Upper lobe of right lung (tissue), 1 donor: ENCODE measurements at regions not wholly inside any gene's neighbourhood (a gene's known extent, or its start where the extent isn't known, plus 50 kb on each side); places are given as distances from the start of the nearest gene placed in this dataset.
"Not testable (repeated sequence)": the region's sequence is repeated elsewhere in the genome, so short reads cannot be mapped to it uniquely, and the experiment has no call there.

Experiments
- ATAC-seq: fragments of 200-7000 bp; cut with Tn5 transposase; one replicate; pipeline ENCODE4 v1.9.1; 2020; ENCODE audit warnings: mild to moderate bottlenecking, moderate library complexity
- DNase-seq: peaks from one replicate; pipeline ENCODE4 v3.0.0-alpha.2; 2020
- H3K27ac ChIP-seq: fragments of 200-600 bp; one replicate; pipeline ENCODE4 v1.8.0; 2022
- H3K27me3 ChIP-seq: fragments of 200-600 bp; one replicate; pipeline ENCODE4 v1.8.0; 2022; ENCODE audit warnings: mild to moderate bottlenecking
- H3K36me3 ChIP-seq: fragments of 200-600 bp; one replicate; pipeline ENCODE4 v1.8.0; 2022
- H3K4me1 ChIP-seq: fragments of 200-600 bp; one replicate; pipeline ENCODE4 v1.8.0; 2022
- H3K4me3 ChIP-seq: fragments of 200-600 bp; one replicate; pipeline ENCODE4 v1.8.0; 2022; ENCODE audit warnings: mild to moderate bottlenecking
- H3K9me3 ChIP-seq: fragments of 200-600 bp; one replicate; pipeline ENCODE4 v1.8.0; 2022
- intact Hi-C: fragments of 100-400 bp; cut with DNase I; formaldehyde crosslinking; loops from one replicate; pipeline ENCODE4 v1.11.0; 2022
- TF ChIP-seq, protein P1 (sequence below): fragments of 200-600 bp; IDR thresholded peaks from one replicate; pipeline ENCODE4 v1.8.0; 2022; ENCODE audit warnings: antibody characterized with exemption
- donor health status: DM: no; HTN: yes; CAD: no; lungs with severe emphysema.

DNA sequence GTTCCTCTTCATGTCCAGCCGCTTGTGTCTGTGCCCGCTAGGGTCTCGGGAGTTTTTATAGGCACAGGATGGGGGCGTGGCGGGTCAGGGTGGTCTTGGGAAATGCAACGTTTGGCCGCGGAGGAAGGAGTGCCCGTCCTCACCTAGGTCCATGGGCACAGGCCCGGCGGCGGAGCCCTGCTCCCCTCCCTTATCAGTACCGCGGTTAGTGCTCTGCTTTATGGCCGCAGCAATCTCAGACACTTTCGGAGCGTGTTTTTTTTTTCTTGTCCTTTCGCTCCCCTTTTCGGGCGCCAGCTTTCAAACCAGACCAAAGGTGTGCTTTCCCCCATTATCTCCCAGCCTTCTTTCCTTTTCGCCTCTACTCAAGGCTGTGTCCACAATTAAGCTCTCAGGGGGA is 503.9 kb downstream of the PRIM2 start:
- DNase-seq, H3K27me3 ChIP-seq, intact Hi-C loops, H3K36me3 ChIP-seq, H3K4me1 ChIP-seq, H3K27ac ChIP-seq, H3K4me3 ChIP-seq, H3K9me3 ChIP-seq: not testable (repeated sequence)
- peak; percentile 29 for ATAC-seq

DNA sequence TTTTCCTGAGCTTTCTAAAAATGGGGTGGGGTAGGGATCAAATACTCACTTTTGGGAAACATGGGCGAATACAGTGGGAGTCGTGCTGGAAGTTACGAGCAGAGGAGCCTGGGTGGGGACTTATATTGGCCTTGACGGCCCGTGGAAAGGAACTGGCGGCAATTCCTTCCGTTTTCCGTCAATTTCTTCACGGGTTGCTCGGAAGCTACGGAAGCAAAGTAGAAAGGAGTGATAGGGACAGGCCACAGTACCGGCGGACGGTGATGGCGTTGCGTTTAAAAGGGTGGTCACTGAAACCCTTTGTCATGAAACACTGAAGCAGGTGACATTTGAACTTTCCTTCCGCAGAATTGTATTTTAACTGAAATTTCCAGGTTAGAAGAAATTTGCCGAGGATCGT is 505.0 kb downstream of the PRIM2 start:
- H3K36me3 ChIP-seq, H3K27ac ChIP-seq, ATAC-seq, H3K4me3 ChIP-seq, DNase-seq, intact Hi-C loops, H3K9me3 ChIP-seq, H3K4me1 ChIP-seq, H3K27me3 ChIP-seq: not testable (repeated sequence)

DNA sequence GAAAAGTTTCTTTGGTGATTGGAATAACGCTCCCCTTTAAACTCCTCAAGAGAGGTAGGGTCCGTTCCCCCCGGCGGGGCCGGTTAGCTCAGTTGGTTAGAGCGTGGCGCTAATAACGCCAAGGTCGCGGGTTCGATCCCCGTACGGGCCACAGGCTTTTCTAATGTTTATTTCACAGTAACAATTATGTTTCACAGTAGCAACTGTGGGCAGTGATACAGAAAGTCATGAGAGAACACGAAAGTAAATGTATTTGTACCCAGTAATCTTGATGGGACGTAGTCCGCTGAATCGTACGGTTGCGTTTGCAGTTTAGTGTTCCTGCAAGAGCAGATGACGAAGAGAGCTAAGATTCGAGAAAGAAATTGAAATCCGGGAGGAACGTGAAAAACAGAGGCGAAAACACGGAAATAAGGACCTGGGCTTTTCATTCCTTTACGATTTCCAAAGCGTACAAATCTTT is 505.5 kb downstream of the PRIM2 start:
- intact Hi-C loops, result no loop called here
- H3K4me3 ChIP-seq, result no peak overlapping the region

DNA sequence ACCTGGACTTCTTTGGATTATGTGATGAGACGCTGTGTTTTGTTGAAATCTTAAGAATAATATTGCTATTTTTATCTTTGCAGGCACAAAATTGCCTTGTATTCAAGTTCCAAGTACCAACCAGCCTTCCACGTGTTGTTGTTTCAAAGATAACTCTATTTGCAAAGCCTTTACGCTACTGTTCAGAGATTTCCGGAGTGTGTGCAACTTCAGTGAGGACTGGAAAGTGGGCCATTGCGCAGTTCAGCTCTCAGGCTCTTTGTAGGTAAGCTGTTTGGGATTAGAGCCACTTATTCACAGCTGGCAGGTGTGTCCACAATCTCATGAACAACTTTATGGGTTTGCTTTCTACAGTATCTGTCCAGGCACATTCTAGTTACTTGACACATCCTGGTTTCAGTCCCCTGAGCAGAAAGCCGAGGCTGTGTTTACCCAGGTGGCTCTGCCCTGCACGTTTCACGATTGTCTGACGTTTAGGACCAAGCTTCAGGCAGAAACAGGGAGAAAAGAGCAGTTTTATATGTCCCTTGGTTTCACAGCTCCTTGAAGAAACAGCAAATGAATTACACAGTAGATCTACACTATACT is 520.3 kb downstream of the PRIM2 start:
- intact Hi-C loops, H3K36me3 ChIP-seq: not testable (repeated sequence)
- peak; percentile 52 for ATAC-seq

More for the DNA sequence above, 505.5 kb downstream of the PRIM2 start:
- no peak for ATAC-seq
- Histone ChIP-seq H3K27ac (no peak overlapping the region), H3K27me3 (peaks cover 6% of the 10 kb centered on the region), H3K36me3 (no peaks in the 10 kb centered on the region), H3K4me1 (no peaks in the 10 kb centered on the region), H3K9me3 (no peaks in the 10 kb centered on the region)
- no peak for DNase-seq
- TF ChIP-seq, protein P1, sequence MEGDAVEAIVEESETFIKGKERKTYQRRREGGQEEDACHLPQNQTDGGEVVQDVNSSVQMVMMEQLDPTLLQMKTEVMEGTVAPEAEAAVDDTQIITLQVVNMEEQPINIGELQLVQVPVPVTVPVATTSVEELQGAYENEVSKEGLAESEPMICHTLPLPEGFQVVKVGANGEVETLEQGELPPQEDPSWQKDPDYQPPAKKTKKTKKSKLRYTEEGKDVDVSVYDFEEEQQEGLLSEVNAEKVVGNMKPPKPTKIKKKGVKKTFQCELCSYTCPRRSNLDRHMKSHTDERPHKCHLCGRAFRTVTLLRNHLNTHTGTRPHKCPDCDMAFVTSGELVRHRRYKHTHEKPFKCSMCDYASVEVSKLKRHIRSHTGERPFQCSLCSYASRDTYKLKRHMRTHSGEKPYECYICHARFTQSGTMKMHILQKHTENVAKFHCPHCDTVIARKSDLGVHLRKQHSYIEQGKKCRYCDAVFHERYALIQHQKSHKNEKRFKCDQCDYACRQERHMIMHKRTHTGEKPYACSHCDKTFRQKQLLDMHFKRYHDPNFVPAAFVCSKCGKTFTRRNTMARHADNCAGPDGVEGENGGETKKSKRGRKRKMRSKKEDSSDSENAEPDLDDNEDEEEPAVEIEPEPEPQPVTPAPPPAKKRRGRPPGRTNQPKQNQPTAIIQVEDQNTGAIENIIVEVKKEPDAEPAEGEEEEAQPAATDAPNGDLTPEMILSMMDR, result no peak

DNA sequence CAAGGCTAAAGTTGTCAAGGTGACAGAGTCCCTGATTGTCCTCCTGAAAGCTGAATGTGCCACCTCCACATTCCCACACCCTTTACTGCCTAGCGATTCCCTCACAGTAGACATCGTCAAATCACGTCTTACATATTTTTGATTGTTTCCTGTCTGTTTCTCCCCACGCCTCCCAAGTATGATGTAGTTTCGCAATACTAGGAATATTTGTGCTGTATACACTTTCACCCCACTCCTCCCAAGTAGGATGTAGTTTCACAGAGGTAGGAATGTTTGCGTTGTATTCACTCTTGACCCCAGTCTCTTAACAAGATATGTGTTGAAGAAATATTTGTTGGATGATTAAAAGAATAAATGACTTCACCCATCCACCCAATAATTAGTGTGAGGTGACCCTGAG is 524.1 kb downstream of the PRIM2 start:
- H3K9me3 ChIP-seq, H3K27me3 ChIP-seq, ATAC-seq, H3K27ac ChIP-seq, H3K36me3 ChIP-seq, intact Hi-C loops, DNase-seq, H3K4me1 ChIP-seq, H3K4me3 ChIP-seq: not testable (repeated sequence)

More for the DNA sequence above, 520.3 kb downstream of the PRIM2 start:
- H3K4me1 ChIP-seq, H3K9me3 ChIP-seq, H3K27ac ChIP-seq, H3K4me3 ChIP-seq, H3K27me3 ChIP-seq, DNase-seq: not testable (repeated sequence)

DNA sequence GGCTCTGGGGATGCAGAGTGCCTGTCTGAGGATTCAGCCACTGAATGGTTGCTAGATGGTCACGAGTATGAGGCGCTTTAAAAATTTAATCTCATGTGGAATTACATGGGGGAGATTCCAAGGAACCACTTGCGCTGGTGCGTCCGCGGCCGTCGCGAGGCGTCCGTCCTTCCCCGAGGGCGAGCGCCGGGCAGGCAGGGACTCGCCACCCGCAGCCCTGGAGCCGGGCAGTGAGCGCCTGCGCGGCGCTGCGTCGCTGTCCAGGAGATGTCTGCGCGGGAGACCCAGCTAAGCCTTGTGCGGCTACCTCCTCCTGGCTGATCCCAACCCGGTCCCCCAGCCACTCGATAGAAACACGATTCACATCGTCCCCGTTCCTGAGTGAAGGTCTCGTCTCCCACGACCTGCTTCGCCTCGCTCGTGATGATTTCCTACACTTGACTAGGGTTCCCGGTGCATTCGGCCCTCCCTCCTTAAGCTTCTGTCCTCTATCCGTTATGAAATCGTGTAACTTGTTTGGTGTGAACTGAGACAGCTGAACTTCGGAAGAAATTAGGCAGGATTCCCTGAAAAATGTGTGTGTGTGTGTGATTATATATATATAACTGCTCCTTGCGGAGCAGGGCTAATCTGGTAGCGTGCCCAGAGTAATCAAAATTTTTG is 536.4 kb downstream of the PRIM2 start:
- H3K4me1 ChIP-seq, H3K9me3 ChIP-seq, H3K4me3 ChIP-seq, intact Hi-C loops, H3K27ac ChIP-seq, H3K27me3 ChIP-seq, H3K36me3 ChIP-seq: not testable (repeated sequence)
- peak; percentile 68 for ATAC-seq
- DNase-seq, result peak; percentile 57

DNA sequence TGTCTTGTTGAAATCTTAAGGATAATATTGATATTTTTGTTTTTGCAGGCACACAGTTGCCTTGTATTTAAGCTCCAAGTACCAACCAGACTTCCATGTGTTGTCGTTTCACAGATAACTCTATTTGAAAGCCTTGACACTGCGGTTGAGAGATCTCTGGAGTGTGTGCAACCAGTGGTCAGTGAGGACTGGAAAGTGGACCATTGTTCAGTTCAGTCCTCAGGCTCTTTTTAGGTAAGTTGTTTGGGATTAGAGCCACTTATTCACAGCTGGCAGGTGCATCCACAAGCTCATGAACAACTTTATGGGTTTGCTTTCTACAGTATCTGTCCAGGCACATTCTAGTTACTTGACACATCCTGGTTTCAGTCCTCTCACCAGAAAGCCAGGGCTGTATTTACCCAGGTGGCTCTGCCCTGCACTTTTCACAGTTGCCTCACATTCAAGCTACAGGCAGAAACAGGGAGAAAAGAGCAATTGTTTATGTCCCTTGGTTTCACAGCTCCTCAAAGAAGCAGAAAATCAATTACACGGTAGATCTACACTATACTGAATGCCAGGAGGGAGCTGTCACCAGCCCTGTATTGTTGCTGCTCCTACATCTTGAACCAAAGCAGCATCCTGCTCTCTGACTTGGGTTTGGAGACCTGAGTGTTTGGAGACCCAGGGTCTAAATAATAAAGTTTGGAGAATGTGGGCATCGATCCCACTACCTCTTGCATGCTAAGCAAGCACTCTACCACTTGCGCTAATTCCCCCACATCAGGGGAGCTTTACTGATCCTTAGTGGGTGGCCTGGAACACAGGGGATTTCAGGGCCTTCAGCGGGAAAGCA is 543.3 kb downstream of the PRIM2 start:
- ATAC-seq, H3K36me3 ChIP-seq, intact Hi-C loops, DNase-seq, H3K27me3 ChIP-seq, H3K4me1 ChIP-seq, H3K9me3 ChIP-seq, H3K4me3 ChIP-seq, H3K27ac ChIP-seq: not testable (repeated sequence)

DNA sequence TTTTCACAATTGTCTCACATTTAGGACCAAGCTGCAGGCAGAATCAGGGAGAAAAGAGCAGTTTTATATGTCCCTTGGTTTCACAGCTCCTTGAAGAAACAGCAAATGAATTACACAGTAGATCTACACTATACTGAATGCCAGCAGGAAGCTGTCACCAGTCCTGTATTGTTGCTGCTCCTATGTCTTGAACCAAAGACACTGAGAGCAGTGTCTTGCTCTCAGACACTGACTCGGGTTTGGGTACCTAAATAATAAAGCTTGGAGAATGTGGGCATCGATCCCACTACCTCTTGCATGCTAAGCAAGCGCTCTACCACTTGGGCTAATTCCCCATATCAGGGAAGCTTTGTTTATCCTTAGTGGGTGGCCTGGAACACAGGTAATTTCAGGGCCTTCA is 552.7 kb downstream of the PRIM2 start:
- H3K27ac ChIP-seq, ATAC-seq, intact Hi-C loops: not testable (repeated sequence)

DNA sequence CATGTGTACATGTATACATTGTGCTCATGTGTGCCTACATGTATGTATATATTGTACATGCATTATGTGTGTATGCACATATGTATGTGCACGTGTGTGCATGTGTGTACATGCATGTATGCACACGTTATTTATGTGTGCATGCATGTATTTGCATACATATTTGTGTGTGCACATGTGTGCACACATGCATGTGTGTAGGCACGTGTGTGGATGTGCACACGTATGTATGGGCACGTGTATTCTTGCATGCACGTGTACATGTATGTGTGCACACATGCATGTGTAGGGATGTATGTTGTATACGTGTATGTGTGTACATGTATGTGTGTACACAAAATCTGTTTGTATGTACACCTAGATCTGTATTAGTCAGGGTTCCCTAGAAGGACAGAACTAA is 556.0 kb downstream of the PRIM2 start:
- intact Hi-C loops, DNase-seq: not testable (repeated sequence)

More for the DNA sequence above, 552.7 kb downstream of the PRIM2 start:
- not testable (repeated sequence) for H3K36me3 ChIP-seq, DNase-seq, H3K4me3 ChIP-seq, H3K9me3 ChIP-seq, H3K4me1 ChIP-seq, H3K27me3 ChIP-seq

DNA sequence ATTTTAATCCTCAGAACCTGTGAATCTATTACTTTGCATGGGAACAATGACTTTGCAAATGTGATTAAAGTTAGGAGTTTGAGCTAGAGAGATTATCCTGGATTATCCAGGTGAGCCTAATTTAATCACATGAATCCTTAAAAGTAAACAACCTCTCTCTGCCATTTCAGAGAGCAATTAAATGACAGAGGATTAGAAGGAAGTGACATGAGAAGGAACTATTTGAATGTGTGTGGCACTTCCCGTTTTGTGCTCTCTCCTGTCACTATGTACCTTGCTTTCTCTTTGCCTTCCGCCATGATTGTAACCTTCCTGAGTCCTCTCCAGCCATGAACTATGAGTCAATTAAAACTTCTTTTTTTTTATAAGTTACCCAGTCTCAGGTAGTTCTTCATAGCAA is 559.2 kb downstream of the PRIM2 start:
- H3K36me3 ChIP-seq, H3K4me1 ChIP-seq, ATAC-seq, H3K4me3 ChIP-seq, H3K27me3 ChIP-seq, H3K9me3 ChIP-seq, DNase-seq, H3K27ac ChIP-seq, intact Hi-C loops: not testable (repeated sequence)

More for the DNA sequence above, 556.0 kb downstream of the PRIM2 start:
- H3K27ac ChIP-seq, H3K9me3 ChIP-seq, ATAC-seq, H3K4me3 ChIP-seq, H3K36me3 ChIP-seq, H3K4me1 ChIP-seq, H3K27me3 ChIP-seq: not testable (repeated sequence)

DNA sequence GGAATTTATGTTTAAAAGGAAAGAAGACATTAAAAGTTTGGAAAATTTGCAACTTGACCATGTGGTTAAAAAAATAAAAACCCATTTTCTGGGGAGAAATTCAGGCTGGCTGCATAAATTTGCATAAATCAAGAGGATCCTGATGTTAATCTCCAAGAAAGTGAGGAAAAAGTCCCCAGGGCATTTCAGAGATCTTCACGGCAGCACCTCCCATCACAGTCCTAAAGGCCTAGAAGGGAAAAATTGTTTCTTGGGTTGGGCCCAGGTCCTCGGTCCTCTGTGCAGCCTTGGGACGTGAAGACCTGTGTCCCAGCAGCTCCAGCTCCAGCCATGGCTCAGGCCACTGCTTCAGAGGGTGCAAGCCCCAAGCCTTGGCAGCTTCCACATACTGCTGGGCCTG is 560.3 kb downstream of the PRIM2 start:
- H3K4me3 ChIP-seq, H3K27me3 ChIP-seq, ATAC-seq, intact Hi-C loops, H3K9me3 ChIP-seq, H3K4me1 ChIP-seq, DNase-seq, H3K27ac ChIP-seq, H3K36me3 ChIP-seq: not testable (repeated sequence)

DNA sequence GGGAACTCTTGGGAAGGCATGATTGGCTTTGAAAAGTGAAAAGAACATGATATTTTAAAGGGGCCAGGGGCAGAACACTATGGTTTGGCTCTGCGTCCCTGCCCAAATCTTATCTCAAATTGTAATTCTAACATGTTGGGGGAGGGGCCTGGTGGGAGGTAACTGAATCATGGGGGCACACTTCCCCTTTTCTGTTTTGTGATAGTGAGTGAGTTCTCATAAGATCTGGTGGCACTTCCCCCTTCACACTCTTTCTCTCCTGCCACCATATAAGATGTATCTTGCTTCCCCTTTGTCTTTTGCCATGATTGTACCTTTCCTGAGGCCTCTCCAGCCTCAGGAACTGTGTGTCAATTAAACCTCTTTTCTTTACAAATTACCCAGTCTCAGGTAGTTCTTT is 561.4 kb downstream of the PRIM2 start:
- H3K27me3 ChIP-seq, intact Hi-C loops, ATAC-seq, H3K4me3 ChIP-seq, H3K9me3 ChIP-seq, H3K4me1 ChIP-seq, H3K36me3 ChIP-seq, DNase-seq, H3K27ac ChIP-seq: not testable (repeated sequence)

DNA sequence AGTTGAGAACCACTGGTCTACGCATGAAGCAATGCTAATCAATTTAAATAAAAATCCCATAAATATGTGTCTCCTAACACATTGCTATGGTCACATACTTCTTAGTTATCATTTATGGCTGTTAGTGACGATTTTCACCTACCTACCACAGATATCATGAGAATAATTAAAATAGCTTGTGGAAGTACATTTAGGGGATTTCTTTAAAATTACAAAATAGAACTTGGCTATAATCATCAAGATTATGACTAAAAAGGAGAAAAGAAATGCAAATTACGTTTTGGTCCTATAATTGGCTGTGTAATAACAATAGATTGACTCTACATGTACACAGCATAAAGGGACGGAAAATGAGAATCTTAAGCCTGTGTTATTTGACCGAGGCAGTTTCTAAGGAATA is 581.4 kb downstream of the PRIM2 start:
- H3K27ac ChIP-seq, ATAC-seq, H3K36me3 ChIP-seq, H3K9me3 ChIP-seq, H3K27me3 ChIP-seq, intact Hi-C loops, H3K4me3 ChIP-seq, DNase-seq, H3K4me1 ChIP-seq: not testable (repeated sequence)
